OCI-LY7 (cell line): ENCODE measurements at regions not wholly inside any gene's neighbourhood (a gene's known extent, or its start where the extent isn't known, plus 50 kb on each side); places are given as distances from the start of the nearest gene placed in this dataset.

Source experiments
- BruUV-seq: library from RNA; stranded (reverse); fragments of 400-500 nt; replicated peaks from 2 replicates; lab custom pipeline; 2021; lab: Mats Ljungman, UMichigan
- CTCF ChIA-PET: fragments of 300-600 bp; sonication (Branson Sonifier 250); formaldehyde crosslinking; loops from one replicate; lab custom pipeline; 2022; ENCODE audit warnings: antibody characterized with exemption; ENCODE audit not compliant: unreplicated experiment; lab: Charles Lee
- POLR2A ChIA-PET: fragments of 300-600 bp; sonication (Branson Sonifier 250); formaldehyde crosslinking; loops from one replicate; lab custom pipeline; 2022; ENCODE audit warnings: antibody characterized with exemption; lab: Charles Lee
- DNase-seq: peaks from one replicate; pipeline ENCODE4 v3.0.0-alpha.2; 2015; ENCODE audit warnings: low spot score
- H2AFZ ChIP-seq: fragments of 200-600 bp; sonication (generic), shearing (Covaris generic); 2 replicates; pipeline ENCODE4 v1.6.1; 2014; ENCODE audit warnings: mild to moderate bottlenecking, antibody characterized with exemption, low read length, moderate library complexity
- H3K27ac ChIP-seq: fragments of 200-600 bp; sonication (generic); 2 replicates; pipeline ENCODE4 v1.5.1; 2014; ENCODE audit warnings: mixed run types, low read depth, mild to moderate bottlenecking, moderate library complexity, low read length, inconsistent platforms; ENCODE audit not compliant: poor library complexity, severe bottlenecking
- H3K36me3 ChIP-seq: fragments of 200-600 bp; sonication (generic); 2 replicates; pipeline ENCODE4 v1.6.1; 2014; ENCODE audit warnings: mild to moderate bottlenecking, antibody characterized with exemption, low read length, moderate library complexity, mixed read lengths; ENCODE audit not compliant: insufficient read depth
- H3K4me1 ChIP-seq: fragments of 200-600 bp; sonication (generic); 2 replicates; pipeline ENCODE4 v1.5.1; 2014; ENCODE audit warnings: mild to moderate bottlenecking, low read length; ENCODE audit not compliant: insufficient read depth, poor library complexity, severe bottlenecking
- H3K4me2 ChIP-seq: fragments of 200-600 bp; sonication (generic); 2 replicates; pipeline ENCODE4 v1.6.1; 2014; ENCODE audit warnings: mild to moderate bottlenecking, low read length
- H3K4me3 ChIP-seq: fragments of 200-600 bp; sonication (generic); 2 replicates; pipeline ENCODE4 v1.5.1; 2014; ENCODE audit warnings: mild to moderate bottlenecking, low read depth, low read length; ENCODE audit not compliant: poor library complexity, severe bottlenecking
- H3K79me2 ChIP-seq: fragments of 200-600 bp; sonication (generic); 2 replicates; pipeline ENCODE4 v1.6.1; 2016; ENCODE audit warnings: low read depth, mild to moderate bottlenecking, low read length, moderate library complexity, mixed read lengths; ENCODE audit not compliant: insufficient read depth
- H3K9me2 ChIP-seq: fragments of 200-600 bp; sonication (generic); 2 replicates; pipeline ENCODE4 v1.6.1; 2016; ENCODE audit warnings: mild to moderate bottlenecking, low read length, mixed read lengths; ENCODE audit not compliant: insufficient read depth
- H3K9me3 ChIP-seq: fragments of 200-600 bp; sonication (generic); 2 replicates; pipeline ENCODE4 v1.6.1; 2014; ENCODE audit warnings: mild to moderate bottlenecking, mixed run types, low read length, mixed read lengths
- H4K20me1 ChIP-seq: fragments of 200-600 bp; sonication (generic); 2 replicates; pipeline ENCODE4 v1.6.1; 2014; ENCODE audit warnings: mild to moderate bottlenecking, antibody characterized with exemption, low read length, moderate library complexity, mixed read lengths; ENCODE audit not compliant: insufficient read depth
- CTCF ChIP-seq: fragments of 200-600 bp; sonication (generic); conservative IDR thresholded peaks from 2 replicates; pipeline ENCODE4 v1.5.1; 2014; ENCODE audit warnings: mild to moderate bottlenecking, antibody characterized with exemption, low read length, moderate library complexity, mixed read lengths
- EZH2phosphoT487 ChIP-seq: fragments of 200-600 bp; sonication (generic); IDR thresholded peaks from 2 replicates; pipeline ENCODE4 v1.6.1; 2018; ENCODE audit warnings: low read depth, borderline replicate concordance, mild to moderate bottlenecking, mixed run types, antibody characterized with exemption, low read length, moderate library complexity, mixed read lengths
- intact Hi-C: fragments of 100-400 bp; cut with micrococcal nuclease; formaldehyde crosslinking; loops from one replicate; pipeline ENCODE4 v1.10.0; 2022; ENCODE audit not compliant: unreplicated experiment

GRCh38 chr1:199804526-199804925 is 223.0 kb upstream of the NR5A2 start:
- Histone ChIP-seq H4K20me1 (no peaks in the 10 kb centered on the region), H3K27ac (no peak overlapping the region), H3K9me3 (no peaks in the 10 kb centered on the region), H3K9me2 (no peaks in the 10 kb centered on the region), H3K79me2 (no peaks in the 10 kb centered on the region), H2AFZ (no peak overlapping the region), H3K4me2 (no peak overlapping the region), H3K36me3 (no peaks in the 10 kb centered on the region), H3K4me1 (no peaks in the 10 kb centered on the region), H3K4me3 (no peak overlapping the region)
- intact Hi-C loops = no loop called here
- CTCF ChIA-PET = no interaction called here
- no peak for TF ChIP-seq CTCF
- no peak for TF ChIP-seq EZH2phosphoT487
- DNase-seq = no peak
- no TSS peak for BruUV-seq
- POLR2A ChIA-PET = interaction anchor here (0.6 to 1.1 kb wide), 2 partner anchors 9 to 693 kb away, joined by 6 to 8 read pairs; no protein-coding TSS in a partner anchor

DNA sequence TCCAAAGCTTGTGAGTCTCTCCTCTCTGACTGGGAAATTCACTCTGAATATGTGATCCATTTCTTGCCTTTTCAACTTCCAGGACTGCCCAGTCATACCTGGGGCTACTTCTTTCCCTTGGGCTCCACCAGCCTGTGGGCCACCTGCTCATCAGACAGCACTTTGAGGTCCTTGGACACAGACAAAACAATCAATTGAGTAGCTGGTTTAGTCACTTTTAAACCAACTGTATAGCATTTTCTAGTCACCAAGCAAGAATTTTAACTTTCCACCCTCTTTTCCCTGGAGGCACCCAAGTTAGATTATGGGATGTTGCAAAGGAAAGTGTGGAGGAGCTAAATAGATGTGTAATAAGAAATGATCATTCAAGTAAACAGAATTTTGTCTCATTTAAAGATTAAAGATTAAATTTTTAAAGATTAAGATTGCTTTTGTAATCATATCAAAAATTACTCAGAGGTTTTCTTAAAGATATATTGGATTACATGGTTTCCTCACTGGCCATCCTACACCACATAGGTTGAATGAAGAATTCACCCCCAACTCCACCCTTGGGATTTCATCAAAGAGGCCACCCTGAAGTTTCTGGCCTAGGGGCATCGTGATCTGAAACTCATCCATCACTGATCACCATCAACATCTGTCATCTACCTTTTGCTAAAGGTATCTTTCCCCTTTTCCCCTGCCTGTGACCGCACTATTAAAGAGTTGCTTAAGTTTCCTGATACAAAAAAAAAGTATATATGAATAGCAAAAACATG is 219.2 kb upstream of the NR5A2 start:
- Histone ChIP-seq H3K4me3 (no peak overlapping the region), H3K79me2 (no peaks in the 10 kb centered on the region), H2AFZ (no peak overlapping the region), H3K9me3 (no peaks in the 10 kb centered on the region), H3K9me2 (no peaks in the 10 kb centered on the region), H3K27ac (no peak overlapping the region), H3K4me1 (no peaks in the 10 kb centered on the region), H3K4me2 (no peak overlapping the region), H4K20me1 (no peaks in the 10 kb centered on the region), H3K36me3 (no peaks in the 10 kb centered on the region)
- no peak for TF ChIP-seq CTCF
- no peak for TF ChIP-seq EZH2phosphoT487
- ChIA-PET POLR2A (interaction anchor here (0.9 kb wide), 1 partner anchor 110 kb away, joined by 3 read pairs; no protein-coding TSS in a partner anchor), CTCF (no interaction called here)
- intact Hi-C loops = no loop called here
- BruUV-seq = no TSS peak
- DNase-seq = no peak

GRCh38 chr1:199809311-199809710 is 218.2 kb upstream of the NR5A2 start:
- H3K9me2 ChIP-seq = no peaks in the 10 kb centered on the region
- H3K79me2 ChIP-seq = no peaks in the 10 kb centered on the region
- TF ChIP-seq EZH2phosphoT487 = no peak
- TF ChIP-seq CTCF = no peak
- ChIA-PET CTCF (no interaction called here), POLR2A (interaction anchor here (0.7 kb wide), 1 partner anchor 10 kb away, joined by 3 read pairs; no protein-coding TSS in a partner anchor)
- H3K4me2 ChIP-seq = no peak overlapping the region
- no peak overlapping the region for H2AFZ ChIP-seq
- H3K36me3 ChIP-seq = no peaks in the 10 kb centered on the region
- intact Hi-C loops = no loop called here
- no peak for DNase-seq
- no peak overlapping the region for H3K27ac ChIP-seq
- H3K9me3 ChIP-seq = no peaks in the 10 kb centered on the region
- H3K4me1 ChIP-seq = no peaks in the 10 kb centered on the region
- no peaks in the 10 kb centered on the region for H4K20me1 ChIP-seq
- no peak overlapping the region for H3K4me3 ChIP-seq
- BruUV-seq = no TSS peak
